H9 (cell line): ENCODE measurements at regions not wholly inside any gene's neighbourhood (a gene's known extent, or its start where the extent isn't known, plus 50 kb on each side); places are given as distances from the start of the nearest gene placed in this dataset.

Experiments
- DNase-seq: peaks from one replicate; pipeline ENCODE4 v3.0.0-alpha.2; 2017
- H2AFZ ChIP-seq: one replicate; pipeline ENCODE4 v1.6.1; 2013; ENCODE audit warnings: mild to moderate bottlenecking, low read length, control low read depth, moderate library complexity
- H2AK5ac ChIP-seq: 2 replicates; pipeline ENCODE4 v1.6.1; 2013; ENCODE audit warnings: low read length, control low read depth, mixed read lengths; ENCODE audit not compliant: insufficient read length
- H2BK120ac ChIP-seq: one replicate; pipeline ENCODE4 v1.6.1; 2013; ENCODE audit warnings: low read depth, mild to moderate bottlenecking, low read length, control low read depth, inconsistent platforms; ENCODE audit not compliant: poor library complexity, severe bottlenecking
- H2BK12ac ChIP-seq: 2 replicates; pipeline ENCODE4 v1.6.1; 2013; ENCODE audit warnings: low read length, control low read depth, mixed read lengths, low read depth; ENCODE audit not compliant: insufficient read length
- H2BK15ac ChIP-seq: 2 replicates; pipeline ENCODE4 v1.6.1; 2013; ENCODE audit warnings: low read depth, low read length, control low read depth
- H2BK20ac ChIP-seq: one replicate; pipeline ENCODE4 v1.6.1; 2013; ENCODE audit warnings: low read depth, mild to moderate bottlenecking, low read length, control low read depth, inconsistent platforms; ENCODE audit not compliant: poor library complexity, severe bottlenecking
- H2BK5ac ChIP-seq: 2 replicates; pipeline ENCODE4 v1.6.1; 2013; ENCODE audit warnings: low read length, control low read depth, mixed read lengths; ENCODE audit not compliant: insufficient read length
- H3K14ac ChIP-seq: 2 replicates; pipeline ENCODE4 v1.6.1; 2013; ENCODE audit warnings: low read length, control low read depth; ENCODE audit not compliant: insufficient read depth
- H3K18ac ChIP-seq: 2 replicates; pipeline ENCODE4 v1.6.1; 2013; ENCODE audit warnings: low read depth, mild to moderate bottlenecking, mixed read lengths, low read length, control low read depth; ENCODE audit not compliant: insufficient read length
- H3K23ac ChIP-seq: 2 replicates; pipeline ENCODE4 v1.6.1; 2013; ENCODE audit warnings: low read length, control low read depth, mixed read lengths, low read depth; ENCODE audit not compliant: insufficient read length
- H3K23me2 ChIP-seq: 2 replicates; pipeline ENCODE4 v1.6.1; 2013; ENCODE audit warnings: low read depth, mild to moderate bottlenecking, mixed read lengths, low read length, control low read depth; ENCODE audit not compliant: insufficient read length, poor library complexity, severe bottlenecking
- H3K27ac ChIP-seq: 2 replicates; pipeline ENCODE4 v1.5.1; 2013; ENCODE audit warnings: low read length, control low read depth, mixed read lengths, low read depth; ENCODE audit not compliant: insufficient read length
- H3K27me3 ChIP-seq: 2 replicates; pipeline ENCODE4 v1.6.1; 2013; ENCODE audit warnings: low read length, control low read depth, inconsistent platforms; ENCODE audit not compliant: insufficient read depth
- H3K4ac ChIP-seq: 2 replicates; pipeline ENCODE4 v1.6.1; 2013; ENCODE audit warnings: low read depth, mild to moderate bottlenecking, control low read depth, inconsistent platforms, low read length, moderate library complexity
- H3K4me1 ChIP-seq: 2 replicates; pipeline ENCODE4 v1.6.1; 2013; ENCODE audit warnings: low read length, control low read depth, inconsistent platforms; ENCODE audit not compliant: insufficient read depth
- H3K4me2 ChIP-seq: 2 replicates; pipeline ENCODE4 v1.6.1; 2013; ENCODE audit warnings: low read length, control low read depth, mixed read lengths; ENCODE audit not compliant: insufficient read length, insufficient read depth
- H3K56ac ChIP-seq: 2 replicates; pipeline ENCODE4 v1.6.1; 2013; ENCODE audit warnings: low read depth, mild to moderate bottlenecking, mixed read lengths, low read length, control low read depth; ENCODE audit not compliant: insufficient read length
- H3K79me1 ChIP-seq: 2 replicates; pipeline ENCODE4 v1.6.1; 2013; ENCODE audit warnings: low read depth, mild to moderate bottlenecking, moderate library complexity, low read length, control low read depth, inconsistent platforms; ENCODE audit not compliant: insufficient read depth, poor library complexity, severe bottlenecking
- H3K79me2 ChIP-seq: 2 replicates; pipeline ENCODE4 v1.6.1; 2013; ENCODE audit warnings: low read length, control low read depth, inconsistent platforms; ENCODE audit not compliant: insufficient read depth
- H3K9ac ChIP-seq: 2 replicates; pipeline ENCODE4 v1.6.1; 2013; ENCODE audit warnings: low read length, control low read depth, mixed read lengths; ENCODE audit not compliant: insufficient read length; ENCODE audit errors: extremely low read depth
- H3K9me3 ChIP-seq: one replicate; pipeline ENCODE4 v1.6.1; 2013; ENCODE audit warnings: low read depth, low read length, inconsistent platforms; ENCODE audit not compliant: control insufficient read depth
- H3T11ph ChIP-seq: one replicate; pipeline ENCODE4 v1.6.1; 2013; ENCODE audit warnings: mild to moderate bottlenecking, low read length, control low read depth, inconsistent platforms
- H4K20me1 ChIP-seq: one replicate; pipeline ENCODE4 v1.6.1; 2013; ENCODE audit not compliant: control insufficient read depth, insufficient read length, insufficient read depth
- H4K5ac ChIP-seq: 2 replicates; pipeline ENCODE4 v1.6.1; 2013; ENCODE audit warnings: low read depth, mild to moderate bottlenecking, mixed read lengths, low read length, control low read depth; ENCODE audit not compliant: insufficient read length
- H4K8ac ChIP-seq: replicated peaks from 2 replicates; pipeline ENCODE4 v1.6.1; 2013; ENCODE audit warnings: low read length, control low read depth, mixed read lengths, low read depth; ENCODE audit not compliant: insufficient read length
- H4K91ac ChIP-seq: 2 replicates; pipeline ENCODE4 v1.6.1; 2013; ENCODE audit warnings: low read depth, mild to moderate bottlenecking, moderate library complexity, mixed read lengths, low read length, control low read depth; ENCODE audit not compliant: insufficient read length
- H3K27ac Mint-ChIP-seq, 3 experiments: 2 replicates in 2 of 3; 3 replicates in 1 of 3; pipeline ENCODE4 v1.8.0; 2020 to 2021; ENCODE audit warnings: mixed read lengths in 3 of 3, mild to moderate bottlenecking in 1 of 3, moderate library complexity in 1 of 3
- H3K27me3 Mint-ChIP-seq: 2 replicates; pipeline ENCODE4 v1.8.0; 2021; ENCODE audit warnings: low read depth, mild to moderate bottlenecking, moderate library complexity, mixed read lengths
- H3K36me3 Mint-ChIP-seq, 3 experiments: 2 replicates in 2 of 3; 3 replicates in 1 of 3; pipeline ENCODE4 v1.8.0; 2020 to 2021; ENCODE audit warnings: low read depth in 3 of 3, mixed read lengths in 3 of 3; ENCODE audit not compliant: insufficient read depth in 1 of 3
- H3K4me1 Mint-ChIP-seq, 2 experiments: 2 replicates each; pipeline ENCODE4 v1.8.0; 2020; ENCODE audit warnings: mixed read lengths in 2 of 2
- H3K4me3 Mint-ChIP-seq, 2 experiments: 2 replicates in 1 of 2; 3 replicates in 1 of 2; pipeline ENCODE4 v1.8.0; 2020 to 2021; ENCODE audit warnings: mild to moderate bottlenecking in 2 of 2, mixed read lengths in 2 of 2, moderate library complexity in 1 of 2
- H3K9me3 Mint-ChIP-seq, 2 experiments: 2 replicates in 1 of 2; 3 replicates in 1 of 2; pipeline ENCODE4 v1.8.0; 2020; ENCODE audit warnings: mild to moderate bottlenecking in 2 of 2, mixed read lengths in 2 of 2, moderate library complexity in 1 of 2
- CTCF ChIP-seq: fragments of 200-600 bp; sonication (generic); conservative IDR thresholded peaks from 3 replicates; pipeline ENCODE4 v1.8.0; 2021; ENCODE audit warnings: antibody characterized with exemption, mild to moderate bottlenecking
- WGBS: extraction: QIAGEN DNeasy Blood & Tissue Kit; methylation state at CpG from one replicate; pipeline ENCODE4 v1.1.7; 2013; ENCODE audit warnings: missing lambda C conversion rate, low lambda C conversion rate, mixed read lengths; ENCODE audit not compliant: insufficient read length; ENCODE audit errors: extremely low coverage; 5-methylcytosine and 5-hydroxymethylcytosine counted together

- H3K27ac ChIP-seq: no peak overlapping the region
- no peaks in the 10 kb centered on the region for H3K9me3 Mint-ChIP-seq
- H3K4ac ChIP-seq: no peak overlapping the region
- WGBS: no CpG with 5 or more reads among the region's 5 CpGs
- peaks cover 2% of the 10 kb centered on the region; the same call in 1 of the 2 replicates for H3K27me3 Mint-ChIP-seq
- no peak overlapping the region for H3K56ac ChIP-seq
- H3K18ac ChIP-seq: no peak overlapping the region
- no peaks in the 10 kb centered on the region for H3K23me2 ChIP-seq
- no peak overlapping the region for H3K27ac Mint-ChIP-seq
- no peak overlapping the region for H3T11ph ChIP-seq
- H2BK120ac ChIP-seq: no peak overlapping the region
- H4K20me1 ChIP-seq: no peaks in the 10 kb centered on the region
- H3K23ac ChIP-seq: no peak overlapping the region
- H3K4me3 Mint-ChIP-seq: no peak overlapping the region
- H2BK15ac ChIP-seq: no peak overlapping the region
- no peak overlapping the region for H2AFZ ChIP-seq
- H3K14ac ChIP-seq: no peak overlapping the region
- H3K79me2 ChIP-seq: no peaks in the 10 kb centered on the region
- H3K4me2 ChIP-seq: no peak overlapping the region
- H3K27me3 ChIP-seq: no peaks in the 10 kb centered on the region
- no peak overlapping the region for H4K91ac ChIP-seq
- no peak overlapping the region for H2BK12ac ChIP-seq
- H2AK5ac ChIP-seq: no peak overlapping the region
- H4K5ac ChIP-seq: no peak overlapping the region
- H3K9ac ChIP-seq: no peak overlapping the region
- H2BK20ac ChIP-seq: no peak overlapping the region
- no peak overlapping the region for H2BK5ac ChIP-seq
- H3K4me1 ChIP-seq: peaks cover 3% of the 10 kb centered on the region; the same call in 1 of the 2 replicates
- no peaks in the 10 kb centered on the region for H3K79me1 ChIP-seq
- H3K36me3 Mint-ChIP-seq: no peaks in the 10 kb centered on the region
- peaks cover 8 to 12% of the 10 kb centered on the region in 2 experiments for H3K4me1 Mint-ChIP-seq
- no peak overlapping the region for H4K8ac ChIP-seq
- DNase-seq: no peak
- no peak for TF ChIP-seq CTCF
- H3K9me3 ChIP-seq: no peaks in the 10 kb centered on the region
These were observed 309.4 kb upstream of the XYLT1 start for GRCh38 chr16:17780181-17780580.
